ENCODE measurements at regions not wholly inside any gene's neighbourhood (a gene's known extent, or its start where the extent isn't known, plus 50 kb on each side); places are given as distances from the start of the nearest gene placed in this dataset.

DNA sequence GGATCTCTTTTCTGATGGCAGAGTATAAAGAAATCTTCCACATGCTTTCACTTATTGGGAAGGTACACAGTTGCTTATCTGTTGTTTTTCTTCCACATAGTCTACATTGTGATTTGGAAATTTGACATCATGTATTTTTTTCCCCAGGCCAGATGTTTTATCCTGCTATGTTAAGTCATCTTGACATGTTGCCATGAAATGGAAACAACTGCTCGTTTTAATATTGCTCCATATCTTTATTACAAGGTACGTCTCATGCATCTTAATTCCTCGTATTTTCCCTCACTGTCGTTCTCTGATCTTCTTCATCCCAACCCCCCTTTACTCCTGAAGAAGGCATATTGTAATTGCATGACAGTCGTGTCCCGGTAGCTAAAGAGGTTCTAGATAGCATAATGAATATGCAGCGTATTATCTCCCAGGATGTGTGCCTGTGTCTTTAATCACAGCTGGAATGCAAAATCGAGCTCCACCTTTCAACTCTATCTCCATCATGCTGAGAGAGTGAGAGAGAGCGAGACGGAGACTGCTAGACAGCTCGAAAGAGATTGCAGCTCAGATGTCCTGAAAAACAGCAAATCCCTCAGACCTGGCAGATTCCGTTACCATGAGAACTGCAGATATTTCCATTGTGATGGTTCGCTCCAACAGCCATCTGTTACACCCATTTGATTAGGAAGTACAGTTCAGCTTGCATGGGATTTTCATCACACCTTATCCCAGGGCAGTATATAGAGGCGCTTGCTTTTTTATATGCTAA, 281.7 kb downstream of the TMEM38B start:
- TF ChIP-seq POLR2A (IDR thresholded peaks at IDR 0.05) (no peak), CTCF (IDR thresholded peaks at IDR 0.05) (no peak)

DNA sequence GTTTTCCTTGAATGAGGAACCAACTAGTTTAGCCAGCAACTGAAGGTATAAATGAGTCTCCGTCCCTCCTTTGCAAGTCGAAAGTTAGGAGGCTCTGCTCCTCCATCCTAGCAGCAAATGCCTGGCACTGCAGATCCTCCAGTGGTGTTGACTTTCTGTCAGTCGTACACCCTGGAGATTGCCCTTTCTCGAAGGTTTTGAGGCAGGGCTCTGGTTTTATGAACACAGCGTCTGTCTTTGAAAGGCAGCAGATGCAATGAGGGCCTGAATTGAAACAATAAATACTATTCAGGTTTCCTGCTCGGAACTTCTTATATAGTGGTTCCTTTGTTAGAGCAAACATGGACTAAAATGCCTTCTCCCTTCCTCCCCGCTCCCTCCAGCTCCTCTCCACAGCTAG, 284.0 kb downstream of the TMEM38B start:
- 68 to 78% methylated on average over 7 of the region's 7 CpGs for WGBS, 2 donors
- H3K4me3 ChIP-seq (ENCODE audit: low read depth, poor library complexity, severe bottlenecking), result no peak overlapping the region
- DNase-seq (ENCODE audit: low spot score in 2 of 2), result no peak
- TF ChIP-seq POLR2A (IDR thresholded peaks at IDR 0.05) (no peak), CTCF (IDR thresholded peaks at IDR 0.05) (no peak)
- intact Hi-C loops (cut with DNase I; ENCODE audit: low total_unique reads), result no loop called here

More for the DNA sequence above, 281.7 kb downstream of the TMEM38B start:
- no peak for DNase-seq (ENCODE audit: low spot score in 2 of 2)
- H3K4me3 ChIP-seq (ENCODE audit: low read depth, poor library complexity, severe bottlenecking), result no peak overlapping the region
- 66 to 72% methylated on average over 14 of the region's 14 CpGs for WGBS, 2 donors
- intact Hi-C loops (cut with DNase I; ENCODE audit: low total_unique reads), result no loop called here

DNA sequence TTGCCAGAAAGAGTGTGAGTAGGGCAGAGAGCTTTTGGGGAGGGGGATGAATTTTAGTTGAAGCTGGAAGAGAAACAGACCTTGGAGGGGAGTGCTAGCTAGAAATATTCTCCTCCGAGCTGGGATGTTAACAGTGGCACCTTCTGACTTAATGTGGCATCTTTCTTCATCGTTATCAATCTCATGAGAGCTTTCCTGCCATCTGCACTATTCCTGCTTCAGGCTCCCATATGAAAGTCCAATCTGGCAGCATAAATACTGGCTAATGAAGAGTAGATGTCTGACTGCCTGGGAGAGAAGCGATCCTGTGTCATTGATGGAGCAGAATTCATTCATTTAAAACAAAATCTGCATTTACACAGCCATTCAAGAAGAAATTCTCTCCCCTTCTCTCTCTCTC, 284.5 kb downstream of the TMEM38B start:
- intact Hi-C loops (cut with DNase I; ENCODE audit: low total_unique reads), result no loop called here
- no peak overlapping the region for H3K4me3 ChIP-seq (ENCODE audit: low read depth, poor library complexity, severe bottlenecking)
- TF ChIP-seq CTCF (IDR thresholded peaks at IDR 0.05) (no peak), POLR2A (IDR thresholded peaks at IDR 0.05) (no peak)
- DNase-seq (ENCODE audit: low spot score in 2 of 2), result no peak
- WGBS, 2 donors, result 67 to 78% methylated on average over 3 of the region's 3 CpGs

DNA sequence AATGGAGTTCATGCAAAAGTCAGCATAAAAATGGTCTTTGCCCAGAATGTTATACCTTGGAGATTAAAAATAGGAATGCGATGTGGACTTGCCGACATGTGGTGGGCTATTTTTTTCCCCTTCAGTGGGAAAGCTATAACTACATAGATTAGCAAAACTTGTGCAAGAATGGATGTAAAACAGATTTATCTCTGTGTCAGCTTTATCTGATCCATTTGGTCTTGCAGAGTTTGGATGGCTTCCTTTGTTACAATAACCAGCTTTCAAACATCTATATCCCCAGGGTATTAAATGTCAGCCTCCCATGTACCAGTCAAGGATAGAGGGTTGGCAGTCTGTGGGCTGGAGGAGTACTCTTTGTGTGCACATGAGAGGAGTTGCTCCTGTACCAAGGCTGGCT, 284.9 kb downstream of the TMEM38B start:
- intact Hi-C loops (cut with DNase I; ENCODE audit: low total_unique reads), result no loop called here
- WGBS, 2 donors, result 42 to 72% methylated on average over 2 of the region's 2 CpGs
- H3K4me3 ChIP-seq (ENCODE audit: low read depth, poor library complexity, severe bottlenecking), result no peak overlapping the region
- DNase-seq (ENCODE audit: low spot score in 2 of 2), result no peak
- TF ChIP-seq POLR2A (IDR thresholded peaks at IDR 0.05), result no peak
- no peak for TF ChIP-seq CTCF (IDR thresholded peaks at IDR 0.05)

DNA sequence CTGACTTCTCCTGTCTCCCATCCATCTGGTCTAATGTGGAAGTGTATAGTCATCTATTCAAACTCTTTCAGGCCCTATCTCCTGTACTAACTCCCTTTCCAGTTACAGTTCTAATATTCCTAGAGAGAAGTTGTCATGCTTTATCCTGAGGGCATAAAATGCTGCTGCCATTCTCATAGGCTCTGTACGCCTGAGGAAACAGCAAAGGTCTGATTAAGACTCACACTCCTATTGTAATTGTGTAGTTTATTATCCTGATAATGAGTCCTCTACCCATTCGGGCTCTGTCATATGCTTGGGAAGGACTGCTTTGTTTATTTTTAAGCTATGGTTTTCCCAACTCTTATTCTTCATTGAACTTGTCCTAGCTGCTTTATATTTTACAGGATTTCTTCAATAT, 290.4 kb downstream of the TMEM38B start:
- H3K4me3 ChIP-seq (ENCODE audit: low read depth, poor library complexity, severe bottlenecking), result no peak overlapping the region
- WGBS, 2 donors, result 83 to 91% methylated on average over 2 of the region's 2 CpGs
- DNase-seq (ENCODE audit: low spot score in 2 of 2), result no peak
- TF ChIP-seq CTCF (IDR thresholded peaks at IDR 0.05) (no peak), POLR2A (IDR thresholded peaks at IDR 0.05) (no peak)
- intact Hi-C loops (cut with DNase I; ENCODE audit: low total_unique reads), result no loop called here

All from lower leg skin (tissue), 4 donors.